ENCODE measurements at regions not wholly inside any gene's neighbourhood (a gene's known extent, or its start where the extent isn't known, plus 50 kb on each side); places are given as distances from the start of the nearest gene placed in this dataset.
"Not testable (repeated sequence)": the region's sequence is repeated elsewhere in the genome, so short reads cannot be mapped to it uniquely, and the experiment has no call there.

DNA sequence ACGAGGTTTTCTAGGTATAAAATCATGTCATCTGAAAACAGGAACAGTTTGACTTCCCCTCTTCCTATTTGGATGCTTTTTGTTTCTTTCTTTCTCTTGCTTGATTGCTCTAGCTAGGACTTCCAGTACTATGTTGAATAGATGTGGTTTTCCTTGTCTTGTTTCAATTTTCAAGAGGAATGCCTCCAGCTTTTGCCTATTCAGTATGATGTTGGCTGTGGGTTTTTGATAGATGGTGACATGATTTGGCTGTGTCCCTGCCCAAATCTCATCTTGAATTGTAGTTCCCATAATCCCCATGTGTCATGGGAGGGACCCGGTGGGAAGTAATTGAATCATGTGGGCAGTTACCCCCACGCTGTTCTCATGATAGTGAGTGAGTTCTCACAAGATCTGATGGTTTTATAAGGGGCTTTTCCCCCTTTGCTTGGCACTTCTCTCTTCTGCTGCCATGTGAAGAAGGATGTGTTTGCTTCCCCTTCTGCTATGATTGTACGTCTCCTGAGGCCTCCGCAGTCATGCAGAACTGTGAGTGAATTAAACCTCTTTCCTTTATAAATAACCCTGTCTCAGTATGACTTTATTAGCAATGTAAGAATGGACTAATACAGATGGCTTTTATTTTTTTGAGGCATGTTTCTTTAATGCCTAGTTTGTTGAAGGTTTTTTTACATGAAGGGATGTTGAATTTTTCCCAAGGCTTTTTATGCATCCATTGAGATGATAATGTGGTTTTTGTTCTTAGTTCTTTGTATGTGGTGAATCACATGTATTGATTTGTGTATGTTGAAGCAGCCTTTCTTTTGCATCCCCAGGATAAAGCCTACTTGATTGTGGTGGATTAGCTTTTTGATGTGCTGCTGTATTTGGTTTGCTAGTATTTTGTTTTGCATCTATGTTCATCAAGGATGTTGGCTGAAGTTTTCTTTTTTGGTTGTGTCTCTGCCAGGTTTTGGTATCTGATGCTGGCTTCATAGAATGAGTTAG lies 239.1 kb downstream of the THBS2 start:
- no peak for DNase-seq (ENCODE audit: low read depth)

- no peak for DNase-seq (ENCODE audit: low read depth)
These were observed 244.0 kb downstream of the THBS2 start for GRCh38 chr6:169009628-169010027.

- DNase-seq (ENCODE audit: low read depth), result no peak
These were observed 244.9 kb downstream of the THBS2 start for GRCh38 chr6:169008641-169009257.

DNA sequence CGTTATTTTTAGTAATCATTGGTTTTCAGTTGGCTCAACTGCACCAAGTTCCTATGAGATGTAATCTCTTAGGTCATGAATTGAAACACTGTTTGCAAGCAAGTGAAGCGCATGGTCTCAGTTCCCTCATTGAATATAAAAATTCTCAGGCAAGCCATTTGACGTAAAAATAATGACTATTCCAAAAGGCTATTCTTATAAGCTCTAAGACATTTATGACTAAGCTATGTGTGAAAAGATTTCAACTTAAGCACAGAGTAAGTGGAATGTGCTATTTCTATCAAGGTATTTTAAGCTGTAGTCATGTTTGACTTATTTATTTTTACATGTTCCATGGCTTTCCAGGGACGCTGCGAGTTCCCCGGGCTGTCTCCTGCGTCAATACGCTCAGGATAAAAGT lies 248.5 kb downstream of the THBS2 start:
- no peak for DNase-seq (ENCODE audit: low read depth)

DNA sequence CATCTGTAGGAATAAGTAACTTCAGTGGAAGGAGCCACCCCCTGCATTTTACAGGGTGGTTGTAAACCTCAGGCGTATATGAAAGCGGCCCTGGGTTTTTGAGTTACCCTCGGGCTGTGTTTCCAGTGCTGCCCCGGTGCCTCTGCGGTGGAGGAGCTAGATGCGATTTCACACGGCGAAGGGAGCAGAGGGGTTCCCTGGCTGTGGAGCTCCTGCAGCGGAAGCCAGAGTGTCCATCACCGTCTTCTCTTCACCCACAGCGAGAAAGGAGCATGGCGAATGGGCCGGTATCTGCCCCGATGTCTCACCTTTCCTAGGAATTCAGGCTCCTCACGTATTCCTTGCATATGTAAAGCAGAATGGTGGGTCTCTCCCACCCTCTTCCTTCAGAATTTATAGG lies 253.6 kb downstream of the THBS2 start:
- DNase-seq (ENCODE audit: low read depth), result no peak

GRCh38 chr6:168999392-168999791 lies 254.3 kb downstream of the THBS2 start:
- no peak for DNase-seq (ENCODE audit: low read depth)

DNA sequence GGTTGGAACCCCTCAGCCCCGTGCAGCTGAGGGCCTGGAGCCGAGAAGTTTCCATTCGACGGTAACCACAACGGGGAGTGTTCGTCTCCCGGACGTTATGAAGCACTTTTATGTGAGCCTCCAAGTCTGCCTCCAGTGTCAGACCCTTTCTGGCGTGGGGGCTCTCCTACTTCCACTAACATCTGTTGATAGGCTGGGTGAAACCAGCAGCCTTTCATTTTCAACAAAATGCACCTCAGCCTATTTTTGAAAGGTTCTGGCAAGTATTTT lies 257.4 kb downstream of the THBS2 start:
- DNase-seq (ENCODE audit: low read depth), result no peak

GRCh38 chr6:168995526-168996355 lies 257.9 kb downstream of the THBS2 start:
- no peak for DNase-seq (ENCODE audit: low read depth)

DNA sequence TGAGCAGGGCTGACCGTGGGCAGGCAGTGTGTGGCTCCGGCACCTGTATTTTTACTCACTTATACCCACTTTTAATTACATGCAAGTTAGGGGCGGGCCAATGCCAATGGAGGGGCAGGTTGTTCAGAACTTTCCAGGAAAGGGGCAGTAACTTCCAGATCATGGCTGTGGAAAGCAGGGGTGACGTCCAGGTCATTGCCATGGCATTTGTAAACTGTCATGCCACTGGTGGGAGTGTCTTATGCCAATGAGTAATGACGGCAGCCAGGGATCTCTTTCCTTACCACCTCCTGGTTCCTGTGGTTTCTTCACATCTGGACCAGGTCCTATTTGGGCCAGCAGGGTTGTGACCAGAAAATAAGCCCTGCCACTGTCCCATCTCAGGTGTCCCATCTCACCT lies 258.7 kb downstream of the THBS2 start:
- DNase-seq (ENCODE audit: low read depth), result no peak

DNA sequence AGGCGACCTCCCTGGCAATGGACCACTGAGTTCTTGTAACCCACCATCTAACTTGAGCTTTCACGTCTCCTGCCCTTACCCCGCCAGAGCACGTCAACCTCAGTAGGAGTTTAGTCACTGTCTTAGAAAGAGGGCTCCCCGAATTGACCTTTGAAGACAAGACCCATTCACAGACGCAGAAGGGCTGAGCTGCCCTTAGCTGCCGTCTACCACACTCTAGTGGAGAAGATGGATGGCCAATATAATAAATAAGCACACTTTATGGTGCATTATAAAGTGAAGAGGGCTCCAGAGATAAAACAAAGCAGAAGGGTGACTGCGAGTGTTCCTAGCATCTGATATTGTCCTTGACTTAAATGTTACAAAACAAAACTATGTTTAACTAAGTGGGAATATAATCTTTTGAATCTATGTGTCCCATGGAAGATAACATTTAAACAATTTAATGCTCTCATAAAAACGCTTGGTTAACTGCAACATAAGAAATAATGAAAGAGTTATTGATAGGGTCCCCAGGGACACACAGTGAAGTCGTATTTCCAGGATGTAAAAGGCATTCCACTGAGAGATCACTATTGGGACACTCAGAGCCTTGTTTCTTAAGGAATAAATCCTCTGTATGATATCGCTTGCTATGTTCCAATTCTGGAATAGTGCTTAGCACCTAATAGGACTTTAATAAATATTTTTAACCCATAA lies 261.1 kb downstream of the THBS2 start:
- no peak for DNase-seq (ENCODE audit: low read depth)

DNA sequence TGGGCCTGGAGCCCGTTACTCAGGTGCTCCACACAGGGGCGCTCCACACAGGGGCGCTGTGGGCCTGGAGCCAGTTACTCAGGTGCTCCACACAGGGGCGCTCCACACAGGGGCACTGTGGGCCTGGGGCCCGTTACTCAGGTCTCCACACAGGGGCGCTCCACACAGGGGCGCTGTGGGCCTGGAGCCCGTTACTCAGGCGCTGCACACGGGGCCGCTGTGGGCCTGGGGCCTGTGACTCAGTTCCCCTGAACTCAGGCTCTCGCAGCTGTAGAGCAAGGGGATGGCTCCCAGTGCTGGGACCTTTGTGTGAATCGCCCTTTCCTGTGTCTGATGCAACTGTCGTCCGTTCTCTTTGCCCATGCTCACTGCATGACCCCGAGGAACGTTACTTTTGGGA lies 262.0 kb downstream of the THBS2 start:
- DNase-seq (ENCODE audit: low read depth), result not testable (repeated sequence)

DNA sequence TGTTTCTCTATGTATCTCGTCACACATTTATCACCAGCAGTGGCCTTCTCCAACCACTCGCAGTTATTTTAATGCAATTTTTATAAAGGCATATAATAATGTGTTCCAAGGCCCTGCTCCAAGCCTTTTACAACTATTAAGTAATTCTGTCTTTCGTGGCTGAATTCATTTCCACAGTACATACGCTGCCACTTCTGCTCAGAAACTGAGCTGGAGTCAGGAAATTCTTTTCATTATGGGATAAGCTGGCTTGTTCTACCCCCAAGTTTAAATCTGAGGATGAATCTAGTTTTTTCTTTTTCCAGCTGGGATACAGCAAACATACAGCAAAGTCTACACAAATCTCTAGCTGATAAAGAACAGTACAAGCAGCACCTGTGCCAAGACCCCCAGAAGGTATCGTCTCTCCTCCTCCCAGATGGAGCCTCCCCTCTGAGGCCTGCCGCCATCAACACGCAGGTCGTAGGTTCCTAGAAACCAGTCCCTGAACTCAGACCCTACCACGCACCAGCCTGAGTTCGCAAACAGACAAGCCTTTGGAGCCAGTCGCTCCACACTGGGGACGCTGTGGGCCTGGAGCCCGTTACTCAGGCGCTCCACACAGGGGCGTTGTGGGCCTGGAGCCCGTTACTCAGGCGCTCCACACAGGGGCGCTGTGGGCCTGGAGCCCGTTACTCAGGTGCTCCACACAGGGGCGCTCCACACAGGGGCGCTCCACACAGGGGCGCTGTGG lies 263.5 kb downstream of the THBS2 start:
- no peak for DNase-seq (ENCODE audit: low read depth)

DNA sequence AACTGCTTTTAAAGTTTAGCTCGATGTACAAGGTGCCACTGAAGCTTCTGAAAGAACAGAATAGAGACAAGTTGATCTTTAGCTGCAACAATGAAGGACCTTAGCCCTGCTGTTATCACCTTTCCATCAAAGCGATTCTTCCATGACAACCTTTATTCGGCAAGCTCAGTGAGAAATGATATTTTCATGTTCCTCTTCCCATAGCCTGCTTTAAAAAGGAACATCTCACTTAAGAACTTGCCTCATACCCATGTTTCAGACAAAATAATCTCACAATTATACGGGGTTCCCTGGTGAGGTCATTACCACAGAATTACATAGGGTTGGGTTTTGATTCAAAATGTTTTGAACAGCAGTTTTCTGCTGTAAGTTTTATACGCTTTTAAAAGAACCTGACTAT lies 264.2 kb downstream of the THBS2 start:
- DNase-seq (ENCODE audit: low read depth), result no peak

GRCh38 chr6:168988801-168989200 lies 264.8 kb downstream of the THBS2 start:
- DNase-seq (ENCODE audit: low read depth), result no peak

DNA sequence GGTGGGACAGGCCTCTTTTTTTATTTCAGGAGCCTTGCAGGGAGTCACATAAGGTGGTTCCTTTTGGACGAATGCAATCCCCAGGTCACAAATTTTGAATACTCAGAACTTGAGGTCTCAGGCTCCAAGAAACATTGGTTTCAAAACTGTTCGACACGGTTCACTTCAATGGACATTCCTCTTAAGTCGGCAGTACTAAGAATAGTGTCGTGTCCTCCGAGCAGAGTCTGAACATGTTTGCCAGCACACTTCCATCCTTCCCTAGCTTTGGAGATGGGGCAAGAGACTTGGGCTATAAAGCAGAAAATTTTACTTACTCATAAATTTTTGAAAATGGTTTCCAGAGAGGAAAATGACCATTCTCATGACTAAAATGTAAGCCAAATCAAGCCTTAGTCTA lies 265.4 kb downstream of the THBS2 start:
- no peak for DNase-seq (ENCODE audit: low read depth)

DNA sequence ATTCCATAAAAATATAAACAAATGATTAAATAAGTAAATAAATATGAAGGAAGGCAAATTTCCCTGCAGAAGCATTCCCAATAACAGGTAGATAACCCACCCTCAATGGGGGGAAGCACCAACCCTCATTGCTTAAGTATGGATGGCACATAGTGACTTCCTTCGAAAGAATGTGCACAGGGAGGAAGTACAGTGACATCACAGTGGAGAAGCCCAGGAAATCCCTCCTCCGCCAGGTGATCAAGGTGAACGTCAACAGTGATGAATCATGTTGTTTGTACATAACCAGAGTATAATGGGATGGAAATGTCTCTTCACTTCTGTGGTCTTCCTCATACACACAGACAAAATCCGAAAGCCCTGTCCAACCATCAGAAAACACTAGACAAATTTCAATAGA lies 267.9 kb downstream of the THBS2 start:
- no peak for DNase-seq (ENCODE audit: low read depth)

GRCh38 chr6:168983925-168984324 lies 269.7 kb downstream of the THBS2 start:
- DNase-seq (ENCODE audit: low read depth), result no peak

DNA sequence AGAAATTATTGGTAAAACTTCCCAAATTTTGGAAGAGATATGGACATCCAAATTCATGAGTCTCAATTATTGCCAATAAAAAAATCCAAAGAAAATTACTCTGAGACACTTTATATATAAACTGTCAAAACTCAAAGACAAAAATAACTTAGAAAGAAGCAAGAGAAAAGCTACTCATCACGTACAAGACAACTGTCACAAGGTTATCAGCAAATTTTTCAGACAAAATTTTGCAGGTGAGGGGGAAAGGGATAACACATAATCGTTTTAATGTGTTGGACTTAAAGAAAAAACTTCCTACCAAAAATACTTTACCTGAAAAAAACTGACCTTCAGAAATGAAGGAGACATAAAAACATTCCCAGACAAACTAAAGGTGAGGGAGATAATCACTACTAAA lies 272.5 kb downstream of the THBS2 start:
- no peak for DNase-seq (ENCODE audit: low read depth)

DNA sequence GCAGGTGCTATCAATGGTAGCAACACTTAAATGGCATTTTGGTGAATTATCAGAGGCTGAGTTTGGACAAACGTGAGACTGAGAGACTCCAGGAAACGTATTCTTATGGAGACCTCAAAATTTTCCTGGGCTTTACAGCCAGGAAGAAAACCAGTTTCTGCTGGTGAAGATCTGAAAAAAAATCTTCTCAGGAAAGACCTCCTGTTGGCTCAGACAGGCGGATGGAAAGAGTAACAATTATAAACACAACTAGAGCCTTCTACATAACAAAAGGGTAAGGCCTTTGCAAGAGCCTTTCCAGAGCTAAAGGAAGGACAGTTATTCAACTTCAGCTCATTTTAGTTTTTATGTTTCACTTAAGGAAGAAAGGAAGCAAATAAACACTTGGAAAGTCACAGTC lies 274.4 kb downstream of the THBS2 start:
- no peak for DNase-seq (ENCODE audit: low read depth)

- DNase-seq (ENCODE audit: low read depth), result no peak
These were observed 281.5 kb downstream of the THBS2 start for GRCh38 chr6:168972128-168972527.

GRCh38 chr6:168971549-168971948 lies 282.1 kb downstream of the THBS2 start:
- no peak for DNase-seq (ENCODE audit: low read depth)

- DNase-seq (ENCODE audit: low read depth), result no peak
These were observed 284.8 kb downstream of the THBS2 start for GRCh38 chr6:168968801-168969200.

All from GM04504 (cell line).